Fibroblast of lung (primary cell): ENCODE measurements at regions not wholly inside any gene's neighbourhood (a gene's known extent, or its start where the extent isn't known, plus 50 kb on each side); places are given as distances from the start of the nearest gene placed in this dataset.

Source experiments
- DNase-seq, 2 donors: peaks; one replicate each; pipeline versions ENCODE4 v3.0.0 to v3.0.0-alpha.2; 2010; ENCODE audit warnings: low read depth in 2 of 2
- H2AFZ ChIP-seq: 2 replicates; pipeline ENCODE4 v1.5.1; 2012; ENCODE audit warnings: low read length, control low read depth, inconsistent platforms
- H3K27ac ChIP-seq: 2 replicates; pipeline ENCODE4 v1.5.1; 2011; ENCODE audit warnings: low read length, control low read depth; ENCODE audit not compliant: insufficient read depth
- H3K27me3 ChIP-seq: 2 replicates; pipeline ENCODE4 v1.5.1; 2011; ENCODE audit warnings: mild to moderate bottlenecking, low read length; ENCODE audit not compliant: control insufficient read depth, insufficient read depth
- H3K36me3 ChIP-seq: 2 replicates; pipeline ENCODE4 v1.5.1; 2011; ENCODE audit warnings: low read length; ENCODE audit not compliant: control insufficient read depth, insufficient read depth
- H3K4me1 ChIP-seq: 2 replicates; pipeline ENCODE4 v1.5.1; 2011; ENCODE audit warnings: low read length; ENCODE audit not compliant: control insufficient read depth, insufficient read depth; ENCODE audit errors: extremely low read depth
- H3K4me2 ChIP-seq: 2 replicates; pipeline ENCODE4 v1.5.1; 2011; ENCODE audit warnings: low read length, control low read depth; ENCODE audit not compliant: insufficient read depth; ENCODE audit errors: extremely low read depth
- H3K4me3 ChIP-seq, 4 experiments: fragments of 200-600 bp in 1 of 4; sonication (generic) in 1 of 4; replicated peaks in 1 of 4; 2 replicates each; pipeline ENCODE4 v1.5.1; 2011 to 2016; ENCODE audit warnings: low read length in 4 of 4, low read depth in 3 of 4, mild to moderate bottlenecking in 3 of 4, control low read depth in 2 of 4, inconsistent platforms in 1 of 4, mixed read lengths in 1 of 4; ENCODE audit not compliant: insufficient read depth in 1 of 4; ENCODE audit errors: control extremely low read depth in 1 of 4
- H3K79me2 ChIP-seq: 2 replicates; pipeline ENCODE4 v1.5.1; 2012; ENCODE audit warnings: mild to moderate bottlenecking, low read length, inconsistent platforms; ENCODE audit not compliant: control insufficient read depth, insufficient read depth
- H3K9ac ChIP-seq: 2 replicates; pipeline ENCODE4 v1.5.1; 2011; ENCODE audit warnings: mild to moderate bottlenecking, low read length, control low read depth; ENCODE audit not compliant: insufficient read depth
- H3K9me3 ChIP-seq: 2 replicates; pipeline ENCODE4 v1.5.1; 2012; ENCODE audit warnings: low read depth, low read length; ENCODE audit not compliant: control insufficient read depth, insufficient read depth
- H4K20me1 ChIP-seq: 2 replicates; pipeline ENCODE4 v1.5.1; 2011; ENCODE audit warnings: low read length; ENCODE audit not compliant: control insufficient read depth, insufficient read depth; ENCODE audit errors: extremely low read depth
- EZH2 ChIP-seq: IDR thresholded peaks from 2 replicates; pipeline ENCODE4 v1.5.1; 2012; ENCODE audit warnings: low read length, control low read depth, mild to moderate bottlenecking; ENCODE audit errors: missing control alignments
- TF ChIP-seq, protein P1 (sequence below), 2 donors: IDR thresholded peaks in 1 of 2; conservative IDR thresholded peaks in 1 of 2; 1 replicate in 1 of 2; 2 replicates in 1 of 2; pipeline ENCODE4 v1.5.1; 2011 to 2012; ENCODE audit warnings: low read length in 2 of 2, control low read depth in 1 of 2, inconsistent platforms in 1 of 2, low read depth in 1 of 2, mild to moderate bottlenecking in 1 of 2

DNA sequence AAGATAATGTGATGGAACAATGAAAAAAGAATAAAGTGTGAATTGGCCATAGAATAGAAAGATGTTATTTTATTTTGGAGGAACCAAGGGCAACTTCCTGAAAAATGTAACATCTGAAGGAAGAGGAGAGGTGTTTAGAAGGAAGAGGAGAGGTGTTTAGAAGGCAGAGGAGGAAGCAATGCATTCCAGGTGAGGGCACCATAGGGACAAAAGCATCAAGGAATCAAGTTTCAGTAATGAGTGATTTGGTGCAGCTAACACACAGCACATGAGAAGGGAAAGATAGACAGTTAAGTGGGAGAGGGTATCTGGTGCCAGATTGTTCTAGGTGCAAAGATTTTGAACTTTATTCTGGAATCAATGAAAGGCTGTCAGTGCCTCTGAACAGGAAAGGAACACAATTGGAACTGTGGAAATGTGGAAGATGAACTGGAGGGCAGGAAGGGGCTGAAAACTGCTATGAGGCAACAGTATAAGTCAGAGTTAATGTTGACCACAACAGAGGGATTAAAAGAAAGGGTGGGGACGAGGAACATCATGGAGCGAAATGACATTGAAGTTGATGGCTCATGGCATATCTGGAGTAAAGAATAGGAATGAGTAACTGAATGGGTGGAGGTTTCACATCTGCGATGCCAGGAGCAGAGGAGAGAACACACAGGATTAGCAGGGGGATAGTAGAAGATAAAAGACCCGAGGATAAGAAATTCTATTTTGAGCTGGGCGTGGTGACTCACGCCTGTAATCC lies 326.6 kb downstream of the LRIG3 start:
- H3K4me1 ChIP-seq = no peaks in the 10 kb centered on the region
- H2AFZ ChIP-seq = no peak overlapping the region
- no peaks in the 10 kb centered on the region for H3K27me3 ChIP-seq
- no peak overlapping the region for H3K9ac ChIP-seq
- H3K9me3 ChIP-seq = no peaks in the 10 kb centered on the region
- no peaks in the 10 kb centered on the region for H3K79me2 ChIP-seq
- no peaks in the 10 kb centered on the region for H4K20me1 ChIP-seq
- TF ChIP-seq, protein P1, sequence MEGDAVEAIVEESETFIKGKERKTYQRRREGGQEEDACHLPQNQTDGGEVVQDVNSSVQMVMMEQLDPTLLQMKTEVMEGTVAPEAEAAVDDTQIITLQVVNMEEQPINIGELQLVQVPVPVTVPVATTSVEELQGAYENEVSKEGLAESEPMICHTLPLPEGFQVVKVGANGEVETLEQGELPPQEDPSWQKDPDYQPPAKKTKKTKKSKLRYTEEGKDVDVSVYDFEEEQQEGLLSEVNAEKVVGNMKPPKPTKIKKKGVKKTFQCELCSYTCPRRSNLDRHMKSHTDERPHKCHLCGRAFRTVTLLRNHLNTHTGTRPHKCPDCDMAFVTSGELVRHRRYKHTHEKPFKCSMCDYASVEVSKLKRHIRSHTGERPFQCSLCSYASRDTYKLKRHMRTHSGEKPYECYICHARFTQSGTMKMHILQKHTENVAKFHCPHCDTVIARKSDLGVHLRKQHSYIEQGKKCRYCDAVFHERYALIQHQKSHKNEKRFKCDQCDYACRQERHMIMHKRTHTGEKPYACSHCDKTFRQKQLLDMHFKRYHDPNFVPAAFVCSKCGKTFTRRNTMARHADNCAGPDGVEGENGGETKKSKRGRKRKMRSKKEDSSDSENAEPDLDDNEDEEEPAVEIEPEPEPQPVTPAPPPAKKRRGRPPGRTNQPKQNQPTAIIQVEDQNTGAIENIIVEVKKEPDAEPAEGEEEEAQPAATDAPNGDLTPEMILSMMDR (conservative IDR thresholded peaks at IDR 0.05 in 1 of 2, IDR thresholded peaks at IDR 0.05 in 1 of 2; ENCODE audit: low read depth in 1 of 2, low read length in 2 of 2) = no peak
- no peak for TF ChIP-seq EZH2
- H3K4me3 ChIP-seq = no peak overlapping the region
- H3K27ac ChIP-seq = no peak overlapping the region
- H3K4me2 ChIP-seq = no peak overlapping the region
- no peaks in the 10 kb centered on the region for H3K36me3 ChIP-seq
- no peak for DNase-seq

DNA sequence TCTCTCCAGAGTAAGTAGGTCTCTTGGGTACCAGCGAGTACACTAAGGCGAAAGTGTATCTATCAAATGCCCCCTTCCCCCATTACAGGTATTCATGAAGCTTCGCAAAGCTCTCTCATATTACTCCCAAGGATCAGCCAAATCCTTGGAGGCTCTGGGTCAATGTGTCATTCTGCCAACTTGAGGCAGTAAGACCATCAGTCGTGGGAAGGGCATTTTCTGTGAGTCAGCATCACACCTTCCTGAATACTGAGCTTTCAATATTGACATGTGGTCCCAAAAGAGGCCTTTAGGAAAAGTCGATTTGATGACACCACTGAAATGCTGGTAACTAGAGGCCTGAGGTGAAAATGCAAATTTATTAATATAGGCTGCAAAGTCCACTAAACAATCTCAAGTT lies 323.9 kb downstream of the LRIG3 start:
- DNase-seq = no peak
- Histone ChIP-seq H3K4me1 (no peaks in the 10 kb centered on the region), H2AFZ (no peak overlapping the region), H3K79me2 (no peaks in the 10 kb centered on the region), H4K20me1 (no peaks in the 10 kb centered on the region), H3K9me3 (no peaks in the 10 kb centered on the region), H3K27ac (no peak overlapping the region), H3K9ac (no peak overlapping the region), H3K27me3 (no peaks in the 10 kb centered on the region), H3K4me2 (no peak overlapping the region), H3K4me3 (no peak overlapping the region), H3K36me3 (no peaks in the 10 kb centered on the region)
- TF ChIP-seq EZH2 = no peak
- TF ChIP-seq, protein P1 (conservative IDR thresholded peaks at IDR 0.05 in 1 of 2, IDR thresholded peaks at IDR 0.05 in 1 of 2; ENCODE audit: low read depth in 1 of 2, low read length in 2 of 2) = no peak

DNA sequence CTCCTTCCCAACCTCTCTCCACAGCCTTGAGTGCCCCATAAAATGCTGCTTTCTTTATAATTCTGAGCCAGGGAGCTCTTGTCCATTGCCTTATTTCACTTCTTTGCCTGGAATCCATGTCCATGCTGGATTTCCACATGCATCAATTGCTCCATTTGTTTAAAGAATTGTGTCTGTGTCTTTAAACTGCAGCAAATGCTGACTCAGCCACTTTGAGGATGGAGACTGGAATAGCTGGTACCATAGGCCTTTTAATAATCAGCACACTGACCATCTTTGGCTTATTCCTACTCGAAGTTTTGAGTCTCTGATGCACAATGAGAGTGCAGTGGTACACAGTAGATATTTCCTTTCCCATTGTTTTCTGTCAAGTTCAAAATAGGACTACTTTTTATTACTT lies 318.8 kb downstream of the LRIG3 start:
- H4K20me1 ChIP-seq = no peaks in the 10 kb centered on the region
- H3K4me2 ChIP-seq = no peak overlapping the region
- H3K4me3 ChIP-seq = no peak overlapping the region
- H3K36me3 ChIP-seq = no peaks in the 10 kb centered on the region
- no peak overlapping the region for H3K27ac ChIP-seq
- no peaks in the 10 kb centered on the region for H3K27me3 ChIP-seq
- no peaks in the 10 kb centered on the region for H3K9me3 ChIP-seq
- H3K79me2 ChIP-seq = no peaks in the 10 kb centered on the region
- no peak for TF ChIP-seq EZH2
- TF ChIP-seq, protein P1 (conservative IDR thresholded peaks at IDR 0.05 in 1 of 2, IDR thresholded peaks at IDR 0.05 in 1 of 2; ENCODE audit: low read depth in 1 of 2, low read length in 2 of 2) = no peak
- H3K9ac ChIP-seq = no peak overlapping the region
- no peak for DNase-seq
- H2AFZ ChIP-seq = no peak overlapping the region
- H3K4me1 ChIP-seq = no peaks in the 10 kb centered on the region
